Stomach (tissue), 8 donors: ENCODE measurements at regions not wholly inside any gene's neighbourhood (a gene's known extent, or its start where the extent isn't known, plus 50 kb on each side); places are given as distances from the start of the nearest gene placed in this dataset.
A peak's percentile ranks its signal among the peaks of the same experiment; 100 is the strongest.

ENCODE experiments used
- DNase-seq, 2 donors: peaks; one replicate each; pipeline versions ENCODE4 v3.0.0 to v3.0.0-alpha.2; 2013 to 2019
- H3K27ac ChIP-seq, 5 donors: fragments of 200-600 bp in 4 of 5; sonication (generic) in 4 of 5; one replicate each; pipeline ENCODE4 v1.5.1; 2013 to 2019; ENCODE audit warnings: mild to moderate bottlenecking in 1 of 5, moderate library complexity in 1 of 5
- H3K27me3 ChIP-seq, 3 donors: fragments of 200-600 bp; sonication (generic); one replicate each; pipeline ENCODE4 v1.5.1; 2017 to 2019; ENCODE audit warnings: mixed run types in 1 of 3
- H3K36me3 ChIP-seq, 4 donors: fragments of 200-600 bp; sonication (generic); 1 replicate in 3 of 4; 2 replicates in 1 of 4; pipeline ENCODE4 v1.5.1; 2016 to 2019
- H3K4me1 ChIP-seq, 4 donors: fragments of 200-600 bp; sonication (generic); one replicate each; pipeline ENCODE4 v1.5.1; 2016 to 2019
- H3K4me3 ChIP-seq, 4 donors: fragments of 200-600 bp; sonication (generic) in 3 of 4; one replicate each; pipeline ENCODE4 v1.5.1; 2016 to 2019; ENCODE audit warnings: mild to moderate bottlenecking in 1 of 4
- H3K9me3 ChIP-seq, 4 donors: fragments of 200-600 bp; sonication (generic); one replicate each; pipeline ENCODE4 v1.5.1; 2016 to 2019
- EP300 ChIP-seq: sonication (generic); formaldehyde crosslinking; IDR thresholded peaks from one replicate; pipeline ENCODE4 v1.6.1; 2017; ENCODE audit warnings: antibody characterized with exemption
- POLR2A ChIP-seq, 4 donors: fragments of 450-650 bp; IDR thresholded peaks; one replicate each; pipeline ENCODE4 v1.6.1; 2016; ENCODE audit warnings: antibody characterized with exemption in 4 of 4, control low read depth in 2 of 4, mild to moderate bottlenecking in 1 of 4, moderate library complexity in 1 of 4
- POLR2AphosphoS5 ChIP-seq, 3 donors: sonication (generic); formaldehyde crosslinking; IDR thresholded peaks; one replicate each; pipeline ENCODE4 v1.6.1; 2016; ENCODE audit warnings: antibody characterized with exemption in 3 of 3
- WGBS, 5 donors: extraction: QIAGEN DNeasy Blood & Tissue Kit in 3 of 5; methylation state at CpG; one replicate each; pipeline versions ENCODE4 v1.1.5 to v1.1.7; 2013 to 2018; 5-methylcytosine and 5-hydroxymethylcytosine counted together
- intact Hi-C: fragments of 100-400 bp; cut with DNase I; formaldehyde crosslinking; loops from one replicate; pipeline ENCODE4 v1.15.1; 2023; ENCODE audit warnings: low total_unique reads
- TF ChIP-seq, protein P1 (sequence below), 7 experiments: fragments of 450-650 bp in 4 of 7; fragments of 200-600 bp in 3 of 7; sonication (generic) in 3 of 7; IDR thresholded peaks; one replicate each; pipeline ENCODE4 v1.5.1; 2016 to 2019; ENCODE audit warnings: antibody characterized with exemption in 7 of 7, control low read depth in 2 of 7, mild to moderate bottlenecking in 1 of 7
- donor health status: healthy with polysubstance abuse.
- donor health status: Bipolar disorder and iron deficiency.
- donor health status: healthy.

DNA sequence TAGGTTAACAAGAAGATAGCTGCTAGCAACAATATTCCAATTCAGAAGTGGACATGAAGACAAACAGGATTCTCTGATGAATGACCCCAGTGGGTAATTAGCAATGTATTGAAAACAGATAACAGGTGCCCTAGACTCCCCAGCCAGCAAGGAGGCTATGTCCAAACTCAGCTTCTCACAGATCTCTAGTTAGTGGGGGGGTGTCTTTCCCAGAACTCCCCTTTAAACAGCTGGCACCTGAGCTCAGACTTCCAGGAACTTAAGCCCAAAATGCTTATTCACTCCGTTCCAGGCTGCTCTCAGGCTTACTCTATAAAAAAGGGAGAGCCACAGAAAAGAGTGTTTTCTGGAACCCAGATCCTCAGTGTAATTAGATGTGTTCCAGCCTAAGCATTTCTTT, 423.0 kb upstream of the THBS1 start:
- no peak for DNase-seq
- Histone ChIP-seq H3K4me1 (peaks cover 0 to 24% (median 7%) of the 10 kb centered on the region in 4 donors), H3K9me3 (no peaks in the 10 kb centered on the region), H3K27ac (peak overlapping the region in 1 of 5 donors; percentile 39), H3K4me3 (no peak overlapping the region), H3K36me3 (no peaks in the 10 kb centered on the region), H3K27me3 (no peaks in the 10 kb centered on the region)
- WGBS, 5 donors, result 58 to 76% (median 64%) methylated on average over 1 of the region's 1 CpG
- TF ChIP-seq, protein P1, sequence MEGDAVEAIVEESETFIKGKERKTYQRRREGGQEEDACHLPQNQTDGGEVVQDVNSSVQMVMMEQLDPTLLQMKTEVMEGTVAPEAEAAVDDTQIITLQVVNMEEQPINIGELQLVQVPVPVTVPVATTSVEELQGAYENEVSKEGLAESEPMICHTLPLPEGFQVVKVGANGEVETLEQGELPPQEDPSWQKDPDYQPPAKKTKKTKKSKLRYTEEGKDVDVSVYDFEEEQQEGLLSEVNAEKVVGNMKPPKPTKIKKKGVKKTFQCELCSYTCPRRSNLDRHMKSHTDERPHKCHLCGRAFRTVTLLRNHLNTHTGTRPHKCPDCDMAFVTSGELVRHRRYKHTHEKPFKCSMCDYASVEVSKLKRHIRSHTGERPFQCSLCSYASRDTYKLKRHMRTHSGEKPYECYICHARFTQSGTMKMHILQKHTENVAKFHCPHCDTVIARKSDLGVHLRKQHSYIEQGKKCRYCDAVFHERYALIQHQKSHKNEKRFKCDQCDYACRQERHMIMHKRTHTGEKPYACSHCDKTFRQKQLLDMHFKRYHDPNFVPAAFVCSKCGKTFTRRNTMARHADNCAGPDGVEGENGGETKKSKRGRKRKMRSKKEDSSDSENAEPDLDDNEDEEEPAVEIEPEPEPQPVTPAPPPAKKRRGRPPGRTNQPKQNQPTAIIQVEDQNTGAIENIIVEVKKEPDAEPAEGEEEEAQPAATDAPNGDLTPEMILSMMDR (IDR thresholded peaks at IDR 0.05), result no peak
- TF ChIP-seq POLR2AphosphoS5 (IDR thresholded peaks at IDR 0.05) (no peak), POLR2A (IDR thresholded peaks at IDR 0.05) (no peak), EP300 (no peak)
- intact Hi-C loops, result no loop called here

DNA sequence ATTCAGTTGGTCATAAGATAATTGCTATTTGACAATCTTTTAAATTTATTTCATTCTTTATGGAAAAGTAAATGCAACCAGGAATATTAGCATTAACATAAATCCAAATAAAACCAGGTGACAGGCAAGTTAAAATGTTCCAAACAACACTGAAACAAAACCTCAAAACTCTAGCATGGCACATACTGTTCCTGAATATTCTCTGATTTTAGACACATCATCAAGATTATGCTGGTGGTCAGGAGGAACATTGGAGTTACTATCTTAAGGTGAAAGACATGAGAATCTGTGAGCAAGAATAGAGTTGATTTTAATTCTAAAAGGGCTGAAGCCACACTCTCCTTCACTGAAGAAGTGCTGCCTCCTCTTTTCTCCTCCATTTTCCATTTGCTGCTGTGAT, 421.0 kb upstream of the THBS1 start:
- intact Hi-C loops, result no loop called here
- Histone ChIP-seq H3K36me3 (no peaks in the 10 kb centered on the region), H3K4me3 (no peak overlapping the region), H3K4me1 (peaks cover 0 to 6% (median under 1%) of the 10 kb centered on the region in 4 donors), H3K27me3 (no peaks in the 10 kb centered on the region), H3K27ac (peak overlapping the region in 1 of 5 donors; percentile 36), H3K9me3 (no peaks in the 10 kb centered on the region)
- no peak for DNase-seq
- TF ChIP-seq POLR2AphosphoS5 (IDR thresholded peaks at IDR 0.05), result peak in 1 of 3 donors; percentile 53
- TF ChIP-seq, protein P1 (IDR thresholded peaks at IDR 0.05), result no peak

DNA sequence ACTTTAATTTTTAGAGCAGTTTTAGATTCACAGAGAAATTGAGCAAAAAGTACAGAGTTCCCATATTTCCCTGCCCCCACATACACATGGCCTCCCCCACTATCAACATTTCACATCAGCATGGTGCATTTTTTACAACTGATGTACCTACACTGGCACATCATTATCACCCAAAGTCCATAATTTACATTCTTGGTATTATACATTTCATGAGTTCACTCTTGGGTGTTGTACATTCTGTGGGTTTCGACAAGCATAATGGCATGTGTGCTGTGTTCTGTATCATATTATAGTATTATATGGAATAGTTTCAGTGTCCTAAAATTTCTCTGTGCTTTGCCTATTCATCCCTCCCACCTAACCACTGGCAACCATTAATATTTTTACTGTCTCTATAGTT, 419.8 kb upstream of the THBS1 start:
- Histone ChIP-seq H3K27me3 (no peaks in the 10 kb centered on the region), H3K4me1 (peaks cover 0 to 6% (median 0%) of the 10 kb centered on the region in 4 donors), H3K36me3 (no peaks in the 10 kb centered on the region), H3K9me3 (no peaks in the 10 kb centered on the region), H3K27ac (no peak overlapping the region), H3K4me3 (no peak overlapping the region)
- 91 to 100% (median 98%) methylated on average over 1 of the region's 1 CpG for WGBS, 5 donors
- DNase-seq, result no peak
- TF ChIP-seq EP300 (no peak), POLR2AphosphoS5 (IDR thresholded peaks at IDR 0.05) (no peak), POLR2A (IDR thresholded peaks at IDR 0.05) (no peak)
- TF ChIP-seq, protein P1 (IDR thresholded peaks at IDR 0.05), result no peak
- intact Hi-C loops, result no loop called here

DNA sequence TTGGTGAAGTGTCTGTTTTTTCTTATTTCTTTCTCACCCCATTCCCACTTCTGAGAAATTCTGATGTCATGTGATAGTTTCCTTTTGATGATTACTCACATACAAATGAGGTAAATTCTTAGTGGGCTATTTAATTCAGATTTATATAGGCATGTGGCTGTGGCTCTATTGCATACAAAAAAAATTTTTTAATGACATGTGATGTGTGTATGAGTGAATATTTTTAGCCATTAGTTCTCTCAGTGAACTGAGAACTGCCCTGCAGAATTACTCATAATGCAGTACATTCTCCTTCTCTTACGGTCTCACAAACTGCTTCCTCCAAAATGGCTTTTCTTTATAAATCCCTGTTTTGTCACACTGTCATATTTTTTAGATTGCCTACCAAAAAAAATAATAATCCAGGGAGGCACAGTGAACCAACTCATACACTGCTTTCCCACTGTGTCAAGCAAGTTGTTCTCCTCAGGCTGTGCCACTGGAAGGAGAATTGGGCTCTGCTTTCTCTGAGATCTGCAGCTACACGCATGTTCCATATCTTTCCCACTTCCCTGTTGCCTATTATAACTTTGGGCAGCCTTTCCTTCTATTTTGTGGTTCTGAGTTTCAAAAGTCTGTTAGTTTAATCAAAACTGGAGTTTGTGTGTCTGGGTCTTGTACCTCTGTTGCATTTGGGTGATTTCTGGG, 415.7 kb upstream of the THBS1 start:
- DNase-seq, result no peak
- Histone ChIP-seq H3K9me3 (no peaks in the 10 kb centered on the region), H3K4me1 (peaks cover 0 to 6% (median 0%) of the 10 kb centered on the region in 4 donors), H3K27ac (peak overlapping the region in 2 of 5 donors; percentile 11 to 27), H3K36me3 (no peaks in the 10 kb centered on the region), H3K4me3 (no peak overlapping the region), H3K27me3 (no peaks in the 10 kb centered on the region)
- TF ChIP-seq EP300 (no peak), POLR2A (IDR thresholded peaks at IDR 0.05) (no peak), POLR2AphosphoS5 (IDR thresholded peaks at IDR 0.05) (no peak)
- TF ChIP-seq, protein P1 (IDR thresholded peaks at IDR 0.05), result no peak
- 69 to 92% (median 84%) methylated on average over 2 of the region's 2 CpGs for WGBS, 5 donors
- intact Hi-C loops, result no loop called here
